ENCODE measurements at regions not wholly inside any gene's neighbourhood (a gene's known extent, or its start where the extent isn't known, plus 50 kb on each side); places are given as distances from the start of the nearest gene placed in this dataset.

DNA sequence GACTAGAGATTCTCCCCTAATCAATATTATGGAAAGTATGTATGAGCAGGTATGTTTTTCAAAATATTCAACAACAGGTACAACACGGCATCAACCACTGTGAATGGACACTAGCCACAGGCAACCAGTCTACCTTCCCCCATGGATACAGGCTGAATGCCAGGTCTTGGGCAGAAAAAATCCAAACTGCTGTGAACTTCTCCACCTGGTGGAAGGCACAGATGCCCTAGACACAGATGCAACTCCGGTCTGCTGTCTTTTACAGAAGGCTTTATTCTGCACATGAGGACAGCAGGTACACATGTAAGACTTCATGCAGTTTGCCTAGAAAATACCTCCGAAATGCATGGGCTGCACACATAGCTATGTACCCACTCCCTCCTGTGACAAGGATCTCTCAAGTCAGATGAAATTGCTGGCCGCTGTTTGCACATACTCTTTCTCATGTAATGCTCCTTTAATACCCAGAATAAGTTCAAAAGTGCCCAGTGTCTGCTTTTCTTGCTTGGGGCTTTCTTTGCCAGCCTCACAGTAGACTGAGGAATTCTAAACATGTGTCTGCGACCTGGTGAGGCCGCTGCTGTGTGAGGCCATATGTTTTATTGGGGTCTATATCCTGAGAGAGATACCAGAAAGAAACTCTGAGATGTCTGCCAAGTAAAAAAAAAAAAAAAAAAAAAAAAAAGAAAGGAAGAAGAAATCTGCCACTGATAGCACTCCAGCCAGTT, 325.9 kb downstream of the FOXO1 start:
- TF ChIP-seq, protein P1, sequence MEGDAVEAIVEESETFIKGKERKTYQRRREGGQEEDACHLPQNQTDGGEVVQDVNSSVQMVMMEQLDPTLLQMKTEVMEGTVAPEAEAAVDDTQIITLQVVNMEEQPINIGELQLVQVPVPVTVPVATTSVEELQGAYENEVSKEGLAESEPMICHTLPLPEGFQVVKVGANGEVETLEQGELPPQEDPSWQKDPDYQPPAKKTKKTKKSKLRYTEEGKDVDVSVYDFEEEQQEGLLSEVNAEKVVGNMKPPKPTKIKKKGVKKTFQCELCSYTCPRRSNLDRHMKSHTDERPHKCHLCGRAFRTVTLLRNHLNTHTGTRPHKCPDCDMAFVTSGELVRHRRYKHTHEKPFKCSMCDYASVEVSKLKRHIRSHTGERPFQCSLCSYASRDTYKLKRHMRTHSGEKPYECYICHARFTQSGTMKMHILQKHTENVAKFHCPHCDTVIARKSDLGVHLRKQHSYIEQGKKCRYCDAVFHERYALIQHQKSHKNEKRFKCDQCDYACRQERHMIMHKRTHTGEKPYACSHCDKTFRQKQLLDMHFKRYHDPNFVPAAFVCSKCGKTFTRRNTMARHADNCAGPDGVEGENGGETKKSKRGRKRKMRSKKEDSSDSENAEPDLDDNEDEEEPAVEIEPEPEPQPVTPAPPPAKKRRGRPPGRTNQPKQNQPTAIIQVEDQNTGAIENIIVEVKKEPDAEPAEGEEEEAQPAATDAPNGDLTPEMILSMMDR (IDR thresholded peaks at IDR 0.05): no peak
- no peak for TF ChIP-seq EZH2phosphoT487 (IDR thresholded peaks at IDR 0.05)
